GM23248 (cell line): ENCODE measurements at regions not wholly inside any gene's neighbourhood (a gene's known extent, or its start where the extent isn't known, plus 50 kb on each side); places are given as distances from the start of the nearest gene placed in this dataset.
A peak's percentile ranks its signal among the peaks of the same experiment; 100 is the strongest.

Source experiments
- DNase-seq: peaks from one replicate; pipeline ENCODE4 v3.0.0-alpha.2; 2015
- H2AFZ ChIP-seq: fragments of 200-600 bp; sonication (generic); 2 replicates; pipeline ENCODE4 v1.6.1; 2016; ENCODE audit warnings: antibody characterized with exemption
- H3F3A ChIP-seq: fragments of 200-600 bp; sonication (generic); 2 replicates; pipeline ENCODE4 v1.6.1; 2016; ENCODE audit warnings: mild to moderate bottlenecking, antibody characterized with exemption, mixed run types; ENCODE audit not compliant: insufficient read depth
- H3K27ac ChIP-seq: fragments of 200-600 bp; sonication (generic); 2 replicates; pipeline ENCODE4 v1.5.1; 2016; ENCODE audit warnings: mild to moderate bottlenecking
- H3K27me3 ChIP-seq: fragments of 200-600 bp; sonication (generic); replicated peaks from 2 replicates; pipeline ENCODE4 v1.6.1; 2016; ENCODE audit warnings: mild to moderate bottlenecking; ENCODE audit not compliant: insufficient read depth
- H3K36me3 ChIP-seq: fragments of 200-600 bp; sonication (generic); 2 replicates; pipeline ENCODE4 v1.6.1; 2016; ENCODE audit warnings: low read depth, mild to moderate bottlenecking
- H3K4me1 ChIP-seq: fragments of 200-600 bp; sonication (generic); 2 replicates; pipeline ENCODE4 v1.6.1; 2016; ENCODE audit warnings: mild to moderate bottlenecking; ENCODE audit not compliant: insufficient read depth
- H3K4me2 ChIP-seq: fragments of 200-600 bp; sonication (generic); one replicate; pipeline ENCODE4 v1.6.1; 2016; ENCODE audit warnings: mild to moderate bottlenecking; ENCODE audit not compliant: unreplicated experiment
- H3K4me3 ChIP-seq: fragments of 200-600 bp; sonication (generic); 2 replicates; pipeline ENCODE4 v1.5.1; 2016; ENCODE audit warnings: mild to moderate bottlenecking
- H3K79me2 ChIP-seq: fragments of 200-600 bp; sonication (generic); 2 replicates; pipeline ENCODE4 v1.6.1; 2016; ENCODE audit warnings: mild to moderate bottlenecking; ENCODE audit not compliant: insufficient read depth
- H3K9ac ChIP-seq: fragments of 200-600 bp; sonication (generic); 2 replicates; pipeline ENCODE4 v1.6.1; 2016; ENCODE audit warnings: mild to moderate bottlenecking
- H3K9me2 ChIP-seq: fragments of 200-600 bp; sonication (generic); 2 replicates; pipeline ENCODE4 v1.6.1; 2016; ENCODE audit warnings: mixed run types, mild to moderate bottlenecking, moderate library complexity; ENCODE audit not compliant: insufficient read depth
- H3K9me3 ChIP-seq: fragments of 200-600 bp; sonication (generic); one replicate; pipeline ENCODE4 v1.6.1; 2017; ENCODE audit warnings: low read depth
- H4K20me1 ChIP-seq: fragments of 200-600 bp; sonication (generic); 2 replicates; pipeline ENCODE4 v1.6.0; 2016; ENCODE audit not compliant: insufficient read depth
- EZH2 ChIP-seq: fragments of 200-600 bp; sonication (generic); IDR thresholded peaks from 2 replicates; pipeline ENCODE4 v1.6.1; 2018; ENCODE audit warnings: antibody characterized with exemption, mild to moderate bottlenecking; ENCODE audit not compliant: insufficient read depth, poor library complexity, severe bottlenecking
- EZH2phosphoT487 ChIP-seq: fragments of 200-600 bp; sonication (generic); IDR thresholded peaks from 2 replicates; pipeline ENCODE4 v1.6.1; 2018; ENCODE audit warnings: antibody characterized with exemption, moderate library complexity, mild to moderate bottlenecking, low read depth; ENCODE audit not compliant: insufficient read depth
- WGBS, 2 experiments: methylation state at CpG; one replicate each; pipeline ENCODE4 v1.1.6; 2015 to 2017; ENCODE audit warnings: low lambda C conversion rate in 2 of 2, low coverage in 1 of 2; ENCODE audit errors: missing lambda C conversion rate in 2 of 2; 5-methylcytosine and 5-hydroxymethylcytosine counted together
- in situ Hi-C: fragments of 300-500 bp; cut with MboI; formaldehyde crosslinking; loops from 2 replicates; pipeline ENCODE4 v1.15.0; 2020

GRCh38 chr6:135664527-135664926, 167.0 kb upstream of the AHI1 start:
- DNase-seq: no peak
- H3K9me3 ChIP-seq: no peaks in the 10 kb centered on the region
- H3K4me2 ChIP-seq: no peak overlapping the region
- no peaks in the 10 kb centered on the region for H3F3A ChIP-seq
- no peaks in the 10 kb centered on the region for H3K79me2 ChIP-seq
- no peak overlapping the region for H3K9ac ChIP-seq
- TF ChIP-seq EZH2 (no peak), EZH2phosphoT487 (no peak)
- H2AFZ ChIP-seq: no peak overlapping the region
- H3K36me3 ChIP-seq: no peaks in the 10 kb centered on the region
- H3K27ac ChIP-seq: no peak overlapping the region
- in situ Hi-C loops: no loop called here
- 74 to 80% methylated on average over 3 of the region's 3 CpGs for WGBS, 2 experiments
- no peaks in the 10 kb centered on the region for H3K27me3 ChIP-seq
- H3K4me1 ChIP-seq: peaks cover 7% of the 10 kb centered on the region
- H3K9me2 ChIP-seq: no peaks in the 10 kb centered on the region
- no peaks in the 10 kb centered on the region for H4K20me1 ChIP-seq
- no peak overlapping the region for H3K4me3 ChIP-seq

DNA sequence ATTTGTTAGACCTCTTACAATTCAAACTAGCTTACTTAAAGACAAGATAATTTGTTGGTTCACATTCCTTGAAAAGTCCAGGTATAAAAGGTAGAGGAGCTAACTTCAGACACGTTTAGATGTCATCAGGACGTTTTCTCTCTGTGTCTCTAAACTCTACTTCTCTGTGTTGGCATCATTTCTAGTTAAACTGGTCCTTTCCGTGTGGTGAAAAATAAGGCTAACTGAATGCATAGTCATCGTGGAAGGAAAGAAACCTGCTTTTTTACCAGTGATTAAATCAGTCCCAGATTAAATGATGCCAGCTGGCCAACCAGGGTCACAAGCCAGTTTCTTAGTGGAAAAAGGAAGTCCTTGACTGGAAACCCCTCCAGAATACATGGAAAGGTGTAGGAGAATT, 168.4 kb upstream of the AHI1 start:
- Histone ChIP-seq H3K79me2 (no peaks in the 10 kb centered on the region), H3K36me3 (no peaks in the 10 kb centered on the region), H3K4me3 (no peak overlapping the region), H3K27ac (no peak overlapping the region), H4K20me1 (no peaks in the 10 kb centered on the region), H3F3A (no peaks in the 10 kb centered on the region), H3K4me2 (no peak overlapping the region), H3K27me3 (no peaks in the 10 kb centered on the region), H3K9me3 (no peaks in the 10 kb centered on the region), H3K9me2 (no peaks in the 10 kb centered on the region), H2AFZ (no peak overlapping the region), H3K9ac (no peak overlapping the region), H3K4me1 (peaks cover 7% of the 10 kb centered on the region)
- in situ Hi-C loops: no loop called here
- WGBS, 2 experiments: 49 to 50% methylated on average over 4 of the region's 4 CpGs
- TF ChIP-seq EZH2phosphoT487 (no peak), EZH2 (no peak)
- DNase-seq: no peak

DNA sequence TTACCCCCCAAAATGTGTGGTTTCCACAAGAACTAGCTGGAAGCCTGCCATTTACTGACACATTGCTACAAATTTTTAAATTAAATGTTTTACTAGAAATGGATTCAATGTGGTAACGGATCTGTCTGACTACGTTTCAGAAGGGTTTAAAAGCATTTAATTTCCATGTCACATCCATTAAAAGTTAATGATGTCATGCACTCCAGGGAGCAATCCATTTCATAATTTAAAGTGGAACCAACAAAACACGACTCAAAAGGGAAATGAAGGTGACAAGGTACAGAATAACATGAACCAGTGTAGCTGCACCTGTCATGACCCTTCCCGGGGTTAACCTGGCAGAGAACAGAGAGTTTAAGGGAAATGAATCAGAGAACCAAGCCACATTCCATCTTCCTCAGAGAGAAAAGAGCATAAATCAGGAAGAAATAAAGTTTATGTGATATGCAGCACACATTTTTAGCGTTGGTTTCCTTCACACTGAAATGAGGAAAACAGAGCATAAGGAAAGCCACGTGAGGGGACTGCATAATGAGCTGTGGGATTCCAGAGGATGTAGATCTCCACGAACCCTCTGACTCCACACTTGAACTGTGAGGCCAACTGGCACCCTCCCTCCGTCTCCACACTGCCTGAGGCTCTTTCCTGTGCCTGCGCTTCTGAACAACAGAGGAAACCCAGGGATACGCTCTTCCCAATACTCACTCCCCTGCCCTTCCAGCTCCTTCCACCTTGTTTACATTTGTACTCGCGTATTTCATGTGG, 170.3 kb upstream of the AHI1 start:
- H3K79me2 ChIP-seq: no peaks in the 10 kb centered on the region
- in situ Hi-C loops: no loop called here
- H3K4me3 ChIP-seq: peak overlapping the region; percentile 52
- 0 out of 2 replicates have a peak overlapping the region, but pooled peaks have one; percentile 19 for H3K9ac ChIP-seq
- WGBS, 2 experiments: 13 to 17% methylated on average over 12 of the region's 12 CpGs
- H3K4me2 ChIP-seq: peak overlapping the region; percentile 88
- no peaks in the 10 kb centered on the region for H3F3A ChIP-seq
- peak; percentile 67 for DNase-seq
- H3K27ac ChIP-seq: no peak overlapping the region
- peak overlapping the region; percentile 70 for H2AFZ ChIP-seq
- H3K27me3 ChIP-seq: no peaks in the 10 kb centered on the region
- TF ChIP-seq EZH2phosphoT487: no peak
- TF ChIP-seq EZH2: no peak
- no peaks in the 10 kb centered on the region for H3K36me3 ChIP-seq
- H3K9me3 ChIP-seq: no peaks in the 10 kb centered on the region
- H3K9me2 ChIP-seq: no peaks in the 10 kb centered on the region
- H4K20me1 ChIP-seq: no peaks in the 10 kb centered on the region
- peaks cover 7% of the 10 kb centered on the region for H3K4me1 ChIP-seq

- no peaks in the 10 kb centered on the region for H3K9me2 ChIP-seq
- H3K79me2 ChIP-seq: no peaks in the 10 kb centered on the region
- DNase-seq: no peak
- H3K27me3 ChIP-seq: no peaks in the 10 kb centered on the region
- H3K27ac ChIP-seq: no peak overlapping the region
- no peak overlapping the region for H2AFZ ChIP-seq
- no peaks in the 10 kb centered on the region for H3K9me3 ChIP-seq
- H3F3A ChIP-seq: no peaks in the 10 kb centered on the region
- 90 to 92% methylated on average over 6 of the region's 6 CpGs for WGBS, 2 experiments
- H3K4me1 ChIP-seq: peaks cover 7% of the 10 kb centered on the region
- no peaks in the 10 kb centered on the region for H4K20me1 ChIP-seq
- H3K4me3 ChIP-seq: no peak overlapping the region
- in situ Hi-C loops: no loop called here
- no peaks in the 10 kb centered on the region for H3K36me3 ChIP-seq
- H3K4me2 ChIP-seq: no peak overlapping the region
- H3K9ac ChIP-seq: no peak overlapping the region
- no peak for TF ChIP-seq EZH2phosphoT487
- no peak for TF ChIP-seq EZH2
These were observed 174.7 kb upstream of the AHI1 start for GRCh38 chr6:135672256-135672655.
